IMR-90 (cell line): ENCODE measurements at regions not wholly inside any gene's neighbourhood (a gene's known extent, or its start where the extent isn't known, plus 50 kb on each side); places are given as distances from the start of the nearest gene placed in this dataset.

Experiments used
- ATAC-seq: fragments of 200-7000 bp; cut with Tn5 transposase; 2 replicates; pipeline ENCODE4 v1.9.1; 2020; ENCODE audit warnings: low read depth, mild to moderate bottlenecking, moderate library complexity
- BruUV-seq: library from RNA; stranded (reverse); fragments of 400-500 nt; replicated peaks from 2 replicates; lab custom pipeline; 2021; lab: Mats Ljungman, UMichigan
- CTCF ChIA-PET: fragments of 300-600 bp; formaldehyde crosslinking; extraction: SDS; loops from one replicate; lab custom pipeline; 2021; ENCODE audit warnings: antibody characterized with exemption; lab: Yijun Ruan, JAX
- POLR2A ChIA-PET: fragments of 300-600 bp; sonication (Branson Sonifier 250); formaldehyde crosslinking; loops from one replicate; lab custom pipeline; 2022; ENCODE audit warnings: antibody characterized with exemption; ENCODE audit not compliant: unreplicated experiment; lab: Charles Lee
- DNase-seq: peaks from one replicate; pipeline ENCODE4 v3.0.0; 2013
- H2AFZ ChIP-seq: replicated peaks from 2 replicates; pipeline ENCODE3; 2013; ENCODE audit warnings: low read length, mild to moderate bottlenecking; ENCODE audit not compliant: poor library complexity
- H2AK5ac ChIP-seq: 2 replicates; pipeline ENCODE4 v1.6.1; 2013; ENCODE audit warnings: low read depth, low read length, inconsistent platforms
- H2AK9ac ChIP-seq: replicated peaks from 2 replicates; pipeline ENCODE3; 2013; ENCODE audit warnings: mild to moderate bottlenecking, low read depth, low read length, moderate library complexity; ENCODE audit not compliant: poor library complexity
- H2BK120ac ChIP-seq: 2 replicates; pipeline ENCODE4 v1.6.1; 2013; ENCODE audit warnings: low read depth, low read length, inconsistent platforms
- H2BK15ac ChIP-seq: 3 replicates; pipeline ENCODE4 v1.6.1; 2013; ENCODE audit warnings: low read depth, low read length, inconsistent platforms
- H2BK20ac ChIP-seq: 2 replicates; pipeline ENCODE4 v1.6.1; 2013; ENCODE audit warnings: low read depth, mild to moderate bottlenecking, inconsistent platforms, low read length, moderate library complexity
- H2BK5ac ChIP-seq: 2 replicates; pipeline ENCODE4 v1.6.1; 2013; ENCODE audit warnings: mild to moderate bottlenecking, low read depth, low read length, inconsistent platforms; ENCODE audit not compliant: poor library complexity, severe bottlenecking
- H3K14ac ChIP-seq: replicated peaks from 2 replicates; pipeline ENCODE4 v1.6.1; 2013; ENCODE audit warnings: low read depth, low read length, inconsistent platforms
- H3K18ac ChIP-seq: 2 replicates; pipeline ENCODE4 v1.6.1; 2013; ENCODE audit warnings: low read depth, low read length, control low read depth
- H3K23ac ChIP-seq: 2 replicates; pipeline ENCODE4 v1.6.1; 2013; ENCODE audit warnings: low read depth, low read length, inconsistent platforms
- H3K27ac ChIP-seq: 2 replicates; pipeline ENCODE4 v1.5.1; 2013; ENCODE audit warnings: mild to moderate bottlenecking, control low read depth, low read length; ENCODE audit not compliant: insufficient read depth
- H3K27me3 ChIP-seq: 2 replicates; pipeline ENCODE4 v1.6.1; 2013; ENCODE audit warnings: low read length; ENCODE audit not compliant: control insufficient read depth, insufficient read depth
- H3K36me3 ChIP-seq: 2 replicates; pipeline ENCODE4 v1.6.1; 2013; ENCODE audit warnings: low read length, mixed read lengths; ENCODE audit not compliant: control insufficient read depth, insufficient read depth
- H3K4ac ChIP-seq: 2 replicates; pipeline ENCODE4 v1.6.1; 2013; ENCODE audit warnings: low read depth, low read length, inconsistent platforms
- H3K4me1 ChIP-seq: 2 replicates; pipeline ENCODE4 v1.6.1; 2013; ENCODE audit warnings: low read length, mixed read lengths; ENCODE audit not compliant: control insufficient read depth, insufficient read depth
- H3K4me2 ChIP-seq: 2 replicates; pipeline ENCODE4 v1.6.1; 2013; ENCODE audit warnings: low read depth, mild to moderate bottlenecking, control low read depth, low read length, moderate library complexity
- H3K4me3 ChIP-seq: 2 replicates; pipeline ENCODE4 v1.5.1; 2013; ENCODE audit warnings: low read depth, mild to moderate bottlenecking, control low read depth, low read length, moderate library complexity; ENCODE audit not compliant: insufficient read depth
- H3K56ac ChIP-seq: 2 replicates; pipeline ENCODE4 v1.6.1; 2013; ENCODE audit warnings: low read length, inconsistent platforms; ENCODE audit not compliant: insufficient read depth; ENCODE audit errors: extremely low read depth
- H3K79me1 ChIP-seq, 2 experiments: 2 replicates each; pipeline ENCODE4 v1.6.1; 2013; ENCODE audit warnings: low read length in 2 of 2, inconsistent platforms in 1 of 2, low read depth in 1 of 2
- H3K9ac ChIP-seq: 2 replicates; pipeline ENCODE4 v1.6.1; 2013; ENCODE audit warnings: low read depth, low read length, control low read depth
- H3K9me1 ChIP-seq: 2 replicates; pipeline ENCODE4 v1.6.1; 2013; ENCODE audit warnings: low read length, inconsistent platforms; ENCODE audit not compliant: insufficient read depth
- H3K9me3 ChIP-seq: 2 replicates; pipeline ENCODE4 v1.6.1; 2013; ENCODE audit warnings: low read length; ENCODE audit not compliant: control insufficient read depth, insufficient read depth
- H4K20me1 ChIP-seq: 2 replicates; pipeline ENCODE4 v1.6.1; 2013; ENCODE audit warnings: low read length, inconsistent platforms; ENCODE audit not compliant: insufficient read depth
- H4K5ac ChIP-seq: 2 replicates; pipeline ENCODE4 v1.6.1; 2013; ENCODE audit warnings: mild to moderate bottlenecking, low read depth, low read length, control low read depth
- H4K8ac ChIP-seq, 2 experiments: 2 replicates each; pipeline ENCODE4 v1.6.1; 2013; ENCODE audit warnings: low read depth in 2 of 2, low read length in 2 of 2, control low read depth in 1 of 2, inconsistent platforms in 1 of 2
- H4K91ac ChIP-seq: 2 replicates; pipeline ENCODE4 v1.6.1; 2013; ENCODE audit warnings: low read depth, low read length, inconsistent platforms; ENCODE audit not compliant: insufficient read depth
- CEBPB ChIP-seq: IDR thresholded peaks from 2 replicates; pipeline ENCODE4 v1.6.1; 2012; ENCODE audit warnings: low read depth, low read length, improper control_type of control experiment
- CHD1 ChIP-seq: IDR thresholded peaks from 2 replicates; pipeline ENCODE4 v1.6.1; 2012; ENCODE audit warnings: low read depth, low read length, improper control_type of control experiment
- ELK1 ChIP-seq: fragments of 150-350 bp; IDR thresholded peaks from 2 replicates; pipeline ENCODE4 v1.6.1; 2016; ENCODE audit warnings: low read depth, mild to moderate bottlenecking, low read length, moderate library complexity, borderline replicate concordance
- FOS ChIP-seq: fragments of 150-350 bp; IDR thresholded peaks from 2 replicates; pipeline ENCODE4 v1.6.1; 2016; ENCODE audit warnings: low read depth, low read length
- MAFK ChIP-seq: IDR thresholded peaks from 2 replicates; pipeline ENCODE4 v1.6.1; 2012; ENCODE audit warnings: low read depth, low read length, improper control_type of control experiment
- MAZ ChIP-seq: IDR thresholded peaks from 2 replicates; pipeline ENCODE4 v1.6.1; 2012; ENCODE audit warnings: low read depth, mild to moderate bottlenecking, low read length, improper control_type of control experiment, moderate library complexity, borderline replicate concordance
- MXI1 ChIP-seq: IDR thresholded peaks from 2 replicates; pipeline ENCODE4 v1.6.1; 2012; ENCODE audit warnings: low read depth, mild to moderate bottlenecking, low read length, moderate library complexity, borderline replicate concordance
- NFE2L2 ChIP-seq: fragments of 150-350 bp; IDR thresholded peaks from 2 replicates; pipeline ENCODE4 v1.6.1; 2016; ENCODE audit warnings: low read depth, mild to moderate bottlenecking, low read length
- POLR2A ChIP-seq: IDR thresholded peaks from 2 replicates; pipeline ENCODE4 v1.6.1; 2012; ENCODE audit warnings: mild to moderate bottlenecking, low read depth, low read length
- RAD21 ChIP-seq: IDR thresholded peaks from 2 replicates; pipeline ENCODE4 v1.6.1; 2012; ENCODE audit warnings: low read length, improper control_type of control experiment
- RCOR1 ChIP-seq: IDR thresholded peaks from 2 replicates; pipeline ENCODE4 v1.6.1; 2012; ENCODE audit warnings: mild to moderate bottlenecking, low read length, improper control_type of control experiment; ENCODE audit not compliant: insufficient replicate concordance
- RFX5 ChIP-seq: IDR thresholded peaks from 2 replicates; pipeline ENCODE4 v1.8.0; 2012; ENCODE audit warnings: low read depth, mild to moderate bottlenecking, low read length, moderate library complexity
- SMC3 ChIP-seq: fragments of 150-350 bp; IDR thresholded peaks from 2 replicates; pipeline ENCODE4 v1.6.1; 2016; ENCODE audit warnings: low read depth, mild to moderate bottlenecking, antibody characterized with exemption, low read length, moderate library complexity
- WGBS, 2 experiments: methylation state at CpG; one replicate each; pipeline versions ENCODE4 v1.1.5 to v1.1.7; 2013; ENCODE audit warnings: missing lambda C conversion rate in 2 of 2; ENCODE audit not compliant: insufficient read length in 1 of 2; ENCODE audit errors: extremely low coverage in 2 of 2; 5-methylcytosine and 5-hydroxymethylcytosine counted together
- dilution Hi-C: fragments of 300-500 bp; cut with HindIII; formaldehyde crosslinking; loops from one replicate; pipeline ENCODE4 v1.14.3; 2018; ENCODE audit warnings: low sequenced_read_pairs; ENCODE audit not compliant: unreplicated experiment
- in situ Hi-C: fragments of 300-500 bp; cut with MboI; formaldehyde crosslinking; loops from 3 replicates; pipeline ENCODE4 v1.14.3; 2019; ENCODE audit warnings: low sequenced_read_pairs, inconsistent platforms, mixed read lengths
- intact Hi-C: fragments of 100-400 bp; cut with micrococcal nuclease; formaldehyde crosslinking; loops from 2 replicates; pipeline ENCODE4 v1.10.0; 2022
- TF ChIP-seq, protein P1 (sequence below): conservative IDR thresholded peaks from 2 replicates; pipeline ENCODE4 v1.5.1; 2012; ENCODE audit warnings: mild to moderate bottlenecking, low read depth, low read length, improper control_type of control experiment
- TF ChIP-seq, protein P2 (sequence below): fragments of 150-350 bp; IDR thresholded peaks from 2 replicates; pipeline ENCODE4 v1.6.1; 2017; ENCODE audit warnings: mild to moderate bottlenecking, antibody characterized with exemption, low read length, low read depth

GRCh38 chr2:15814946-15815345 lies 125.4 kb upstream of the MYCN start:
- H2AK9ac ChIP-seq: no peak overlapping the region
- no peaks in the 10 kb centered on the region for H3K9me1 ChIP-seq
- peaks cover 44% of the 10 kb centered on the region for H3K9me3 ChIP-seq
- CTCF ChIA-PET: no interaction called here
- no peak overlapping the region for H2BK5ac ChIP-seq
- H2AK5ac ChIP-seq: no peak overlapping the region
- no peak overlapping the region for H3K56ac ChIP-seq
- H3K27me3 ChIP-seq: no peaks in the 10 kb centered on the region
- no peak overlapping the region for H2BK15ac ChIP-seq
- no peak overlapping the region for H4K5ac ChIP-seq
- no peak overlapping the region for H3K9ac ChIP-seq
- no peaks in the 10 kb centered on the region for H3K79me1 ChIP-seq
- no peak for ATAC-seq
- H3K27ac ChIP-seq: no peak overlapping the region
- no peak overlapping the region for H4K91ac ChIP-seq
- no CpG with 5 or more reads among the region's 6 CpGs for WGBS, 2 experiments
- no peaks in the 10 kb centered on the region for H3K4me1 ChIP-seq
- POLR2A ChIA-PET: no interaction called here
- in situ Hi-C loops: no loop called here
- H3K4ac ChIP-seq: no peak overlapping the region
- no peak overlapping the region for H3K18ac ChIP-seq
- dilution Hi-C loops: no loop called here
- H3K23ac ChIP-seq: no peak overlapping the region
- BruUV-seq: no TSS peak
- no peak overlapping the region for H2AFZ ChIP-seq
- DNase-seq: no peak
- no peak overlapping the region for H3K14ac ChIP-seq
- H3K36me3 ChIP-seq: no peaks in the 10 kb centered on the region
- no peak for TF ChIP-seq ELK1
- no peak for TF ChIP-seq RAD21
- TF ChIP-seq MAFK: no peak
- no peak for TF ChIP-seq NFE2L2
- TF ChIP-seq POLR2A: no peak
- TF ChIP-seq RFX5: no peak
- TF ChIP-seq CHD1: no peak
- TF ChIP-seq CEBPB: no peak
- TF ChIP-seq, protein P1, sequence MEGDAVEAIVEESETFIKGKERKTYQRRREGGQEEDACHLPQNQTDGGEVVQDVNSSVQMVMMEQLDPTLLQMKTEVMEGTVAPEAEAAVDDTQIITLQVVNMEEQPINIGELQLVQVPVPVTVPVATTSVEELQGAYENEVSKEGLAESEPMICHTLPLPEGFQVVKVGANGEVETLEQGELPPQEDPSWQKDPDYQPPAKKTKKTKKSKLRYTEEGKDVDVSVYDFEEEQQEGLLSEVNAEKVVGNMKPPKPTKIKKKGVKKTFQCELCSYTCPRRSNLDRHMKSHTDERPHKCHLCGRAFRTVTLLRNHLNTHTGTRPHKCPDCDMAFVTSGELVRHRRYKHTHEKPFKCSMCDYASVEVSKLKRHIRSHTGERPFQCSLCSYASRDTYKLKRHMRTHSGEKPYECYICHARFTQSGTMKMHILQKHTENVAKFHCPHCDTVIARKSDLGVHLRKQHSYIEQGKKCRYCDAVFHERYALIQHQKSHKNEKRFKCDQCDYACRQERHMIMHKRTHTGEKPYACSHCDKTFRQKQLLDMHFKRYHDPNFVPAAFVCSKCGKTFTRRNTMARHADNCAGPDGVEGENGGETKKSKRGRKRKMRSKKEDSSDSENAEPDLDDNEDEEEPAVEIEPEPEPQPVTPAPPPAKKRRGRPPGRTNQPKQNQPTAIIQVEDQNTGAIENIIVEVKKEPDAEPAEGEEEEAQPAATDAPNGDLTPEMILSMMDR: no peak
- no peak for TF ChIP-seq FOS
- no peak for TF ChIP-seq MXI1
- TF ChIP-seq SMC3: no peak
- no peak for TF ChIP-seq RCOR1
- TF ChIP-seq, protein P2, sequence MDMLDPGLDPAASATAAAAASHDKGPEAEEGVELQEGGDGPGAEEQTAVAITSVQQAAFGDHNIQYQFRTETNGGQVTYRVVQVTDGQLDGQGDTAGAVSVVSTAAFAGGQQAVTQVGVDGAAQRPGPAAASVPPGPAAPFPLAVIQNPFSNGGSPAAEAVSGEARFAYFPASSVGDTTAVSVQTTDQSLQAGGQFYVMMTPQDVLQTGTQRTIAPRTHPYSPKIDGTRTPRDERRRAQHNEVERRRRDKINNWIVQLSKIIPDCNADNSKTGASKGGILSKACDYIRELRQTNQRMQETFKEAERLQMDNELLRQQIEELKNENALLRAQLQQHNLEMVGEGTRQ: no peak
- TF ChIP-seq MAZ: no peak
- H4K8ac ChIP-seq: no peak overlapping the region
- no peaks in the 10 kb centered on the region for H4K20me1 ChIP-seq
- H3K4me3 ChIP-seq: no peak overlapping the region
- no peak overlapping the region for H3K4me2 ChIP-seq
- intact Hi-C loops: no loop called here
- no peak overlapping the region for H2BK20ac ChIP-seq
- H2BK120ac ChIP-seq: no peak overlapping the region
